HepG2 (cell line): ENCODE measurements at regions not wholly inside any gene's neighbourhood (a gene's known extent, or its start where the extent isn't known, plus 50 kb on each side); places are given as distances from the start of the nearest gene placed in this dataset.

ENCODE experiments used
- ATAC-seq: fragments of 200-7000 bp; cut with Tn5 transposase; 3 replicates; pipeline ENCODE4 v1.9.1; 2020; ENCODE audit warnings: mild to moderate bottlenecking, moderate library complexity
- BruUV-seq: library from RNA; stranded (reverse); fragments of 400-500 nt; replicated peaks from 2 replicates; lab custom pipeline; 2021; lab: Mats Ljungman, UMichigan
- CTCF ChIA-PET: fragments of 300-600 bp; formaldehyde crosslinking; extraction: SDS; loops from one replicate; lab custom pipeline; 2021; ENCODE audit warnings: low total read pairs, inconsistent platforms, low intra/inter-chr PET ratio; lab: Yijun Ruan, JAX
- POLR2A ChIA-PET: fragments of 350-600 bp; sonication (Branson Sonifier 250); formaldehyde crosslinking; loops from one replicate; lab custom pipeline; 2020; ENCODE audit warnings: antibody characterized with exemption, inconsistent platforms; lab: Yijun Ruan, JAX
- DNase-seq: peaks from one replicate; pipeline ENCODE4 v3.0.0-alpha.2; 2015; ENCODE audit warnings: low spot score
- FAIRE-seq: peaks from 3 replicates; lab custom pipeline; 2011; peaks lifted over from hg19 to GRCh38; lab: Jason Lieb, UNC
- H2AFZ ChIP-seq: one replicate; pipeline ENCODE4 v1.6.1; 2011; ENCODE audit warnings: low read length, inconsistent platforms
- H3K27ac ChIP-seq: fragments of 300-600 bp; 3 replicates; pipeline ENCODE4 v1.8.0; 2011; ENCODE audit warnings: mixed run types, mild to moderate bottlenecking, mixed read lengths, low read length, inconsistent platforms; ENCODE audit not compliant: insufficient read depth; ENCODE audit errors: extremely low read length
- H3K27me3 ChIP-seq, 2 experiments: fragments of 200-600 bp in 1 of 2; 2 replicates in 1 of 2; 3 replicates in 1 of 2; pipeline versions ENCODE4 v1.6.0 to v1.8.0; 2011; ENCODE audit warnings: low read length in 2 of 2, mild to moderate bottlenecking in 2 of 2, moderate library complexity in 2 of 2, inconsistent platforms in 1 of 2; ENCODE audit not compliant: insufficient read depth in 2 of 2, control insufficient read depth in 1 of 2
- H3K36me3 ChIP-seq, 2 experiments: fragments of 200-600 bp in 1 of 2; replicated peaks in 1 of 2; 2 replicates in 1 of 2; 3 replicates in 1 of 2; pipeline versions ENCODE4 v1.5.1 to v1.8.0; 2011; ENCODE audit warnings: low read length in 2 of 2, inconsistent platforms in 1 of 2; ENCODE audit not compliant: insufficient read depth in 2 of 2, control insufficient read depth in 1 of 2
- H3K4me1 ChIP-seq: 2 replicates; pipeline ENCODE4 v1.5.1; 2012; ENCODE audit warnings: low read length, inconsistent platforms; ENCODE audit not compliant: insufficient read depth
- H3K4me2 ChIP-seq: 2 replicates; pipeline ENCODE4 v1.6.0; 2011; ENCODE audit warnings: low read depth, low read length, inconsistent platforms
- H3K4me3 ChIP-seq, 3 experiments: fragments of 200-600 bp in 1 of 3; sonication (generic), shearing (Covaris generic) in 1 of 3; replicated peaks in 1 of 3; 2 replicates each; pipeline ENCODE4 v1.5.1; 2011 to 2016; ENCODE audit warnings: low read length in 3 of 3, inconsistent platforms in 2 of 3, low read depth in 2 of 3, mild to moderate bottlenecking in 2 of 3, control low read depth in 1 of 3, mixed read lengths in 1 of 3; ENCODE audit not compliant: insufficient read depth in 1 of 3
- H3K79me2 ChIP-seq: one replicate; pipeline ENCODE4 v1.6.1; 2011; ENCODE audit warnings: low read length, inconsistent platforms; ENCODE audit not compliant: insufficient read depth
- H3K9ac ChIP-seq: 2 replicates; pipeline ENCODE4 v1.6.0; 2011; ENCODE audit warnings: mild to moderate bottlenecking, low read depth, low read length, inconsistent platforms; ENCODE audit not compliant: insufficient read depth
- H3K9me3 ChIP-seq: 2 replicates; pipeline ENCODE4 v1.5.1; 2012; ENCODE audit warnings: mild to moderate bottlenecking, low read length
- H4K20me1 ChIP-seq: 2 replicates; pipeline ENCODE4 v1.6.0; 2011; ENCODE audit warnings: inconsistent platforms, mild to moderate bottlenecking, low read length, moderate library complexity; ENCODE audit not compliant: insufficient read depth
- KDM1A ChIP-seq: IDR thresholded peaks from 2 replicates; pipeline ENCODE4 v1.6.1; 2016; ENCODE audit warnings: missing compliant biosample characterization
- MED8 ChIP-seq: sonication (generic); formaldehyde crosslinking; IDR thresholded peaks from 2 replicates; pipeline ENCODE4 v1.8.1; 2023; ENCODE audit warnings: mild to moderate bottlenecking, missing genetic modification reagents; ENCODE audit not compliant: insufficient replicate concordance
- NR2C2 ChIP-seq: sonication (generic); formaldehyde crosslinking; IDR thresholded peaks from 2 replicates; pipeline ENCODE4 v1.4.0; 2020; ENCODE audit warnings: missing genetic modification reagents, mild to moderate bottlenecking, moderate library complexity, borderline replicate concordance
- PAX8 ChIP-seq: sonication (generic); formaldehyde crosslinking; IDR thresholded peaks from 2 replicates; pipeline ENCODE4 v1.8.0; 2022; ENCODE audit warnings: mild to moderate bottlenecking, missing genetic modification reagents, borderline replicate concordance
- PHB2 ChIP-seq: fragments of 450-650 bp; IDR thresholded peaks from 2 replicates; pipeline ENCODE4 v1.6.1; 2018; ENCODE audit not compliant: partially characterized antibody
- ZBTB2 ChIP-seq: sonication (generic); formaldehyde crosslinking; IDR thresholded peaks from 2 replicates; pipeline ENCODE4 v1.8.0; 2022; ENCODE audit warnings: low read depth, missing genetic modification reagents
- ZFP90 ChIP-seq: sonication (generic); formaldehyde crosslinking; IDR thresholded peaks from 2 replicates; pipeline ENCODE4 v1.8.0; 2022; ENCODE audit warnings: missing genetic modification reagents, mild to moderate bottlenecking, inconsistent platforms, borderline replicate concordance
- ZMYM4 ChIP-seq: sonication (generic); formaldehyde crosslinking; IDR thresholded peaks from 2 replicates; pipeline ENCODE4 v1.8.1; 2023; ENCODE audit warnings: mild to moderate bottlenecking, missing genetic modification reagents
- ZNF333 ChIP-seq: sonication (generic); formaldehyde crosslinking; IDR thresholded peaks from 2 replicates; pipeline ENCODE4 v1.4.0; 2020; ENCODE audit warnings: mild to moderate bottlenecking, missing genetic modification reagents, borderline replicate concordance
- ZNF674 ChIP-seq: sonication (generic); formaldehyde crosslinking; IDR thresholded peaks from 2 replicates; pipeline ENCODE4 v1.5.0; 2020; ENCODE audit warnings: low read depth, mild to moderate bottlenecking, missing genetic modification reagents
- ZNF841 ChIP-seq: sonication (generic); formaldehyde crosslinking; IDR thresholded peaks from 2 replicates; pipeline ENCODE4 v1.8.1; 2023; ENCODE audit warnings: missing genetic modification reagents, borderline replicate concordance
- WGBS: methylation state at CpG from one replicate; pipeline ENCODE4 v1.1.6; 2017; ENCODE audit warnings: low lambda C conversion rate; 5-methylcytosine and 5-hydroxymethylcytosine counted together
- in situ Hi-C: cut with HindIII; loops from 2 replicates; pipeline ENCODE4 v1.10.0; 2017; ENCODE audit warnings: low pct_unique_long_range_greater_than_20kb; ENCODE audit not compliant: extremely low pct_ligation_motif_present
- intact Hi-C: fragments of 100-400 bp; cut with micrococcal nuclease; formaldehyde crosslinking; loops from one replicate; pipeline ENCODE4 v1.10.0; 2022; ENCODE audit not compliant: unreplicated experiment
- TF ChIP-seq, protein P1 (sequence below): sonication (generic); formaldehyde crosslinking; IDR thresholded peaks from 2 replicates; pipeline ENCODE4 v1.4.0; 2020; ENCODE audit warnings: missing genetic modification reagents
- TF ChIP-seq, protein P2 (sequence below): sonication (generic); formaldehyde crosslinking; IDR thresholded peaks from 2 replicates; pipeline ENCODE4 v1.4.0; 2020; ENCODE audit warnings: missing genetic modification reagents, borderline replicate concordance
- TF ChIP-seq, protein P3 (sequence below): sonication (generic); formaldehyde crosslinking; IDR thresholded peaks from 2 replicates; pipeline ENCODE4 v1.9.0; 2022; ENCODE audit warnings: missing genetic modification reagents, mild to moderate bottlenecking, borderline replicate concordance

- TF ChIP-seq, protein P1, sequence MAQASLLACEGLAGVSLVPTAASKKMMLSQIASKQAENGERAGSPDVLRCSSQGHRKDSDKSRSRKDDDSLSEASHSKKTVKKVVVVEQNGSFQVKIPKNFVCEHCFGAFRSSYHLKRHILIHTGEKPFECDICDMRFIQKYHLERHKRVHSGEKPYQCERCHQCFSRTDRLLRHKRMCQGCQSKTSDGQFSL (CRISPR knock-in tag) = no peak
- TF ChIP-seq ZMYM4 (CRISPR knock-in tag) (no peak), MED8 (no peak)
- TF ChIP-seq, protein P2, sequence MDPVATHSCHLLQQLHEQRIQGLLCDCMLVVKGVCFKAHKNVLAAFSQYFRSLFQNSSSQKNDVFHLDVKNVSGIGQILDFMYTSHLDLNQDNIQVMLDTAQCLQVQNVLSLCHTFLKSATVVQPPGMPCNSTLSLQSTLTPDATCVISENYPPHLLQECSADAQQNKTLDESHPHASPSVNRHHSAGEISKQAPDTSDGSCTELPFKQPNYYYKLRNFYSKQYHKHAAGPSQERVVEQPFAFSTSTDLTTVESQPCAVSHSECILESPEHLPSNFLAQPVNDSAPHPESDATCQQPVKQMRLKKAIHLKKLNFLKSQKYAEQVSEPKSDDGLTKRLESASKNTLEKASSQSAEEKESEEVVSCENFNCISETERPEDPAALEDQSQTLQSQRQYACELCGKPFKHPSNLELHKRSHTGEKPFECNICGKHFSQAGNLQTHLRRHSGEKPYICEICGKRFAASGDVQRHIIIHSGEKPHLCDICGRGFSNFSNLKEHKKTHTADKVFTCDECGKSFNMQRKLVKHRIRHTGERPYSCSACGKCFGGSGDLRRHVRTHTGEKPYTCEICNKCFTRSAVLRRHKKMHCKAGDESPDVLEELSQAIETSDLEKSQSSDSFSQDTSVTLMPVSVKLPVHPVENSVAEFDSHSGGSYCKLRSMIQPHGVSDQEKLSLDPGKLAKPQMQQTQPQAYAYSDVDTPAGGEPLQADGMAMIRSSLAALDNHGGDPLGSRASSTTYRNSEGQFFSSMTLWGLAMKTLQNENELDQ = no peak
- TF ChIP-seq, all 625 proteins: peak for 0
Measured at GRCh38 chr13:60754211-60755090, 357.4 kb downstream of the TDRD3 start (continued).

DNA sequence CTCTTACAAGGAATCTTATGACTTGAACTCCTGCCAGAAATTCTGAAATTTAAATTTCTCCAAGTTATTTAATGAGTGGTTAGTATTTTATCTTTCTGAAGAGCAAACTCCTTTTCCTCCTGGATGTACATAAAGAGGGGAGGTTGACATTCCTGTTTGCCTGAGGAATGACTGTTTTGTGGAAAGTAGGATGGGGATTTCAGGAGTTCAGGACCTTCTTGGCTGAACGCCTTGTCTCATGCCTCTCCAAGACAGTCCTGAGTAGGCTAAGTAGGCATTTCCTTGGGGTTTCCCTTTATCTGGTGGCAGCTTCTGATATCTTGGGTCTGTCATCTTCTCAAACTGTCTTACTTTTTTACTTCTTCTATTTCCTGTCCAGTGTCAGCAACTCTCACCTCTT lies 356.6 kb downstream of the TDRD3 start:
- H3K36me3 ChIP-seq = no peaks in the 10 kb centered on the region
- BruUV-seq = no TSS peak
- no peaks in the 10 kb centered on the region for H3K79me2 ChIP-seq
- FAIRE-seq (no peak), DNase-seq (no peak), ATAC-seq (no peak)
- H3K27ac ChIP-seq = no peak overlapping the region
- no peaks in the 10 kb centered on the region for H3K9me3 ChIP-seq
- no peaks in the 10 kb centered on the region for H3K27me3 ChIP-seq
- H4K20me1 ChIP-seq = no peaks in the 10 kb centered on the region
- no peak for TF ChIP-seq NR2C2
- no peak for TF ChIP-seq ZBTB2
- TF ChIP-seq ZNF333 = no peak
- no peak for TF ChIP-seq ZNF674 (CRISPR knock-in tag)
- no peak for TF ChIP-seq PAX8 (CRISPR knock-in tag)
- no peak for TF ChIP-seq KDM1A (CRISPR knock-in tag)
- no peak for TF ChIP-seq PHB2
- TF ChIP-seq, protein P3, sequence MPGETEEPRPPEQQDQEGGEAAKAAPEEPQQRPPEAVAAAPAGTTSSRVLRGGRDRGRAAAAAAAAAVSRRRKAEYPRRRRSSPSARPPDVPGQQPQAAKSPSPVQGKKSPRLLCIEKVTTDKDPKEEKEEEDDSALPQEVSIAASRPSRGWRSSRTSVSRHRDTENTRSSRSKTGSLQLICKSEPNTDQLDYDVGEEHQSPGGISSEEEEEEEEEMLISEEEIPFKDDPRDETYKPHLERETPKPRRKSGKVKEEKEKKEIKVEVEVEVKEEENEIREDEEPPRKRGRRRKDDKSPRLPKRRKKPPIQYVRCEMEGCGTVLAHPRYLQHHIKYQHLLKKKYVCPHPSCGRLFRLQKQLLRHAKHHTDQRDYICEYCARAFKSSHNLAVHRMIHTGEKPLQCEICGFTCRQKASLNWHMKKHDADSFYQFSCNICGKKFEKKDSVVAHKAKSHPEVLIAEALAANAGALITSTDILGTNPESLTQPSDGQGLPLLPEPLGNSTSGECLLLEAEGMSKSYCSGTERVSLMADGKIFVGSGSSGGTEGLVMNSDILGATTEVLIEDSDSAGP (CRISPR knock-in tag) = no peak
- TF ChIP-seq ZNF841 (CRISPR knock-in tag) = no peak
- no peak for TF ChIP-seq ZFP90
- intact Hi-C loops (no loop called here), in situ Hi-C loops (no loop called here)
- H3K4me3 ChIP-seq = no peak overlapping the region
- POLR2A ChIA-PET = no interaction called here
- no peak overlapping the region for H3K4me2 ChIP-seq
- no peaks in the 10 kb centered on the region for H3K4me1 ChIP-seq
- H3K9ac ChIP-seq = no peak overlapping the region
- H2AFZ ChIP-seq = no peak overlapping the region
- 33% methylated on average over 1 of the region's 1 CpG for WGBS
- CTCF ChIA-PET = no interaction called here
